Calu3 (cell line): ENCODE measurements at regions not wholly inside any gene's neighbourhood (a gene's known extent, or its start where the extent isn't known, plus 50 kb on each side); places are given as distances from the start of the nearest gene placed in this dataset.

Source experiments
- BruUV-seq: library from RNA; stranded (reverse); fragments of 400-500 nt; replicated peaks from 2 replicates; lab custom pipeline; 2021; lab: Mats Ljungman, UMichigan
- CTCF ChIA-PET: fragments of 300-600 bp; sonication (Branson Sonifier 250); formaldehyde crosslinking; loops from one replicate; lab custom pipeline; 2022; ENCODE audit warnings: antibody characterized with exemption; lab: Charles Lee
- DNase-seq: peaks from one replicate; pipeline ENCODE4 v3.0.0; 2022
- H3K27ac Mint-ChIP-seq: one replicate; pipeline ENCODE4 v1.8.0; 2022; ENCODE audit warnings: mixed read lengths; ENCODE audit not compliant: unreplicated experiment
- H3K27me3 Mint-ChIP-seq: one replicate; pipeline ENCODE4 v1.8.0; 2022; ENCODE audit warnings: mixed read lengths; ENCODE audit not compliant: unreplicated experiment
- H3K36me3 Mint-ChIP-seq: one replicate; pipeline ENCODE4 v1.8.0; 2022; ENCODE audit warnings: mild to moderate bottlenecking, moderate library complexity, mixed read lengths; ENCODE audit not compliant: insufficient read depth, unreplicated experiment
- H3K4me1 Mint-ChIP-seq: one replicate; pipeline ENCODE4 v1.8.0; 2022; ENCODE audit warnings: mild to moderate bottlenecking, low read depth, mixed read lengths; ENCODE audit not compliant: unreplicated experiment
- H3K4me3 Mint-ChIP-seq: one replicate; pipeline ENCODE4 v1.8.0; 2022; ENCODE audit warnings: mild to moderate bottlenecking, low read depth, moderate library complexity, mixed read lengths; ENCODE audit not compliant: unreplicated experiment
- H3K9me3 Mint-ChIP-seq: one replicate; pipeline ENCODE4 v1.8.0; 2022; ENCODE audit warnings: low read depth, mixed read lengths; ENCODE audit not compliant: unreplicated experiment
- intact Hi-C: fragments of 100-400 bp; cut with micrococcal nuclease; formaldehyde crosslinking; loops from one replicate; pipeline ENCODE4 v1.10.0; 2022; ENCODE audit not compliant: unreplicated experiment
- TF ChIP-seq, protein P1 (sequence below): fragments of 200-600 bp; IDR thresholded peaks from one replicate; pipeline ENCODE4 v1.8.0; 2022; ENCODE audit warnings: antibody characterized with exemption; ENCODE audit not compliant: unreplicated experiment

DNA sequence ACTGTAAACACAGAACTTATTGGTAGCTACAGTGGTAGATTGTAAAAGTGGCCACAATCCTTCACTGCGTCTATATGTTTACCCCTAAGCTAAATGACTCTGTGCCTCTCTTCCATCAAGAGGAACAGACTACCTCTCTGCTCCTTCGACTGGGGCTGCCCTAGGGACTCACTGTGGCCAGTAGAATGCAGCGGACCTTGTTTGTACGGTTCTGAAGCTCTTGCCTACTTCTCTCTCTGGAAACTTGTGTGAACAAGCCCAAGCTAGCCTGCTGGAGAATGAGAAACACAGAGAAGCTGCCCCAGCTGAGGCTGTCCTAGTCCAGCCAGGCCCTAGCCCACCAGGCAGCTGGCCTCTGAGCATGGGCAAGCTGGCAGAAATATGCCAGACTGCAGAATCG, 140.8 kb upstream of the SLC1A4 start:
- CTCF ChIA-PET: no interaction called here
- no peak for DNase-seq
- no TSS peak for BruUV-seq
- no peak overlapping the region for H3K27ac Mint-ChIP-seq
- H3K9me3 Mint-ChIP-seq: no peaks in the 10 kb centered on the region
- no peaks in the 10 kb centered on the region for H3K36me3 Mint-ChIP-seq
- no peak overlapping the region for H3K4me3 Mint-ChIP-seq
- TF ChIP-seq, protein P1, sequence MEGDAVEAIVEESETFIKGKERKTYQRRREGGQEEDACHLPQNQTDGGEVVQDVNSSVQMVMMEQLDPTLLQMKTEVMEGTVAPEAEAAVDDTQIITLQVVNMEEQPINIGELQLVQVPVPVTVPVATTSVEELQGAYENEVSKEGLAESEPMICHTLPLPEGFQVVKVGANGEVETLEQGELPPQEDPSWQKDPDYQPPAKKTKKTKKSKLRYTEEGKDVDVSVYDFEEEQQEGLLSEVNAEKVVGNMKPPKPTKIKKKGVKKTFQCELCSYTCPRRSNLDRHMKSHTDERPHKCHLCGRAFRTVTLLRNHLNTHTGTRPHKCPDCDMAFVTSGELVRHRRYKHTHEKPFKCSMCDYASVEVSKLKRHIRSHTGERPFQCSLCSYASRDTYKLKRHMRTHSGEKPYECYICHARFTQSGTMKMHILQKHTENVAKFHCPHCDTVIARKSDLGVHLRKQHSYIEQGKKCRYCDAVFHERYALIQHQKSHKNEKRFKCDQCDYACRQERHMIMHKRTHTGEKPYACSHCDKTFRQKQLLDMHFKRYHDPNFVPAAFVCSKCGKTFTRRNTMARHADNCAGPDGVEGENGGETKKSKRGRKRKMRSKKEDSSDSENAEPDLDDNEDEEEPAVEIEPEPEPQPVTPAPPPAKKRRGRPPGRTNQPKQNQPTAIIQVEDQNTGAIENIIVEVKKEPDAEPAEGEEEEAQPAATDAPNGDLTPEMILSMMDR: no peak
- intact Hi-C loops: no loop called here
- peaks cover 26% of the 10 kb centered on the region for H3K4me1 Mint-ChIP-seq
- no peaks in the 10 kb centered on the region for H3K27me3 Mint-ChIP-seq

DNA sequence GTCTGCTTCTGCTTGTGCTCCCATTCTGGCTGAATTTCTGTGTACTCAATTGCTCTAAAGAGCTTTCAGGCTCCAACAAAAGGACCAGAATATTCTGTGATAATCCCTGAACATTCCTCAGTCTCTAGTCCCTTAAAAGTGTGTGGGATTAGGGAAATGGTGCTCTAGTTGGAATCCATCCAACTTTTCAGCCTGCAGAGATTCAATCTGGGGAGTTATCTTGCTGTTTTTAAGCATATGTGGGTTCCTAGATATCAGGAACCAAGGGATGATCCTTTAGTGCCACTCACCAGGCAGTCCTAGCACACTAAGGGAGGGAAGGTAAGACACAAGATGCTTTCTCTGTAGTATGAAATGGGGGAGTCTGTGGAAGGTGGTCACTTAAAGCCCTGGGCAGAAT, 140.3 kb upstream of the SLC1A4 start:
- TF ChIP-seq, protein P1: no peak
- no TSS peak for BruUV-seq
- Mint-ChIP-seq H3K4me3 (no peak overlapping the region), H3K27ac (no peak overlapping the region), H3K4me1 (peaks cover 32% of the 10 kb centered on the region), H3K9me3 (no peaks in the 10 kb centered on the region), H3K27me3 (no peaks in the 10 kb centered on the region), H3K36me3 (no peaks in the 10 kb centered on the region)
- intact Hi-C loops: no loop called here
- no peak for DNase-seq
- CTCF ChIA-PET: no interaction called here

DNA sequence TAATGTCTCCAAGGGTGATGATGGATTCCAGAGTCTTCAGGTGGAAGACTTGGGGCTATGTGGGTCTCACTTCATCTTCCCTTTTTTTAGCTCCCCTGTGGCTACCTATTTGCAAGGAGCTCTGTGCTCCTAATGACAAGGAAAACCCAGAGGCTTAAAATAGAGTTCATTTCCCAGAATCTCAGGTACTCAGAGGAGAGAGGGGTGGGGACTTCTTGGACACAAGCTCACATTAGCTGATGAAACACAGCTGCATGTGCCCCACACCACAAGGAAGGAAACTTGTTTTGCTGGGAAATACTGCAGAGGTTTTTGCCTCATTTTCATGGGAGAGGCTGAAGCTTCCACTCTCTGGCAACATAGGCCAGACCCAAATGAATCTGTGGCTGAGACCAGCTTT, 138.6 kb upstream of the SLC1A4 start:
- no peaks in the 10 kb centered on the region for H3K36me3 Mint-ChIP-seq
- CTCF ChIA-PET: interaction anchor here (0.6 to 2.2 kb wide), 4 partner anchors 12 to 65 kb away, joined by 4 to 10 read pairs (median 4); no protein-coding TSS in a partner anchor
- no TSS peak for BruUV-seq
- no peak overlapping the region for H3K27ac Mint-ChIP-seq
- TF ChIP-seq, protein P1: no peak
- H3K9me3 Mint-ChIP-seq: no peaks in the 10 kb centered on the region
- no peaks in the 10 kb centered on the region for H3K27me3 Mint-ChIP-seq
- H3K4me1 Mint-ChIP-seq: peaks cover 28% of the 10 kb centered on the region
- no peak for DNase-seq
- H3K4me3 Mint-ChIP-seq: no peak overlapping the region
- intact Hi-C loops: no loop called here

DNA sequence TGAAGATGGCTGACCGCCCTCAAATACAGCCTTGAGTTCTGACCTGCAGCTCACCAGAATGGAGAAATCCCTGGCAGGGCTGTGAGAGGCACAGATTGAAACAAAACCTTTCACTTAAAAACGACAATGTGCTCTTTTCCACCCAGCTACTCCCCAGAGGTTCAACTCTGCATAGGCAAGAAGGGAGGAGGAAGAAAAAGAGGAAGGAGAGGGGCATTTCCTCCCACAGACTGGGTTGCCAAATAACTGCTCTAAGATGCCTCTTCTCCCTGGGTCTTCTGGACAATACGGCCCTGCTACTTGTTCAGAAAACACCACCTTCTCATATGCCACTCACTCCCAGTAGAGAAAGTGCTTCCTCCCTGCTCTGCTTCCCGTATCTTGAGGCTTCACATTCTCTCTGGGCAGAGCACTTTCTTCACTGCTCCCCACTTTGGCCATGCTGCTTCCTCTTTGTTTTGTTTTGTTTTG, 136.4 kb upstream of the SLC1A4 start:
- H3K4me3 Mint-ChIP-seq: no peak overlapping the region
- no peak for DNase-seq
- H3K36me3 Mint-ChIP-seq: no peaks in the 10 kb centered on the region
- no peaks in the 10 kb centered on the region for H3K27me3 Mint-ChIP-seq
- BruUV-seq: no TSS peak
- peak overlapping the region; percentile 4 for H3K27ac Mint-ChIP-seq
- TF ChIP-seq, protein P1: no peak
- no peaks in the 10 kb centered on the region for H3K9me3 Mint-ChIP-seq
- peaks cover 25% of the 10 kb centered on the region for H3K4me1 Mint-ChIP-seq
- CTCF ChIA-PET: interaction anchor here (0.6 to 1.1 kb wide), 2 partner anchors 14 to 244 kb away, joined by 4 read pairs; no protein-coding TSS in a partner anchor
- intact Hi-C loops: no loop called here
